Activated CD8-positive, alpha-beta memory T cell treated with anti-CD3 and anti-CD28 coated beads for 1 hour (primary cell): ENCODE measurements at regions not wholly inside any gene's neighbourhood (a gene's known extent, or its start where the extent isn't known, plus 50 kb on each side); places are given as distances from the start of the nearest gene placed in this dataset.

Experiments used
- DNase-seq, 2 donors: peaks; one replicate each; pipeline ENCODE4 v3.0.0-alpha.2; 2020; ENCODE audit warnings: low read depth in 1 of 2; ENCODE audit errors: extremely low read depth in 1 of 2

DNA sequence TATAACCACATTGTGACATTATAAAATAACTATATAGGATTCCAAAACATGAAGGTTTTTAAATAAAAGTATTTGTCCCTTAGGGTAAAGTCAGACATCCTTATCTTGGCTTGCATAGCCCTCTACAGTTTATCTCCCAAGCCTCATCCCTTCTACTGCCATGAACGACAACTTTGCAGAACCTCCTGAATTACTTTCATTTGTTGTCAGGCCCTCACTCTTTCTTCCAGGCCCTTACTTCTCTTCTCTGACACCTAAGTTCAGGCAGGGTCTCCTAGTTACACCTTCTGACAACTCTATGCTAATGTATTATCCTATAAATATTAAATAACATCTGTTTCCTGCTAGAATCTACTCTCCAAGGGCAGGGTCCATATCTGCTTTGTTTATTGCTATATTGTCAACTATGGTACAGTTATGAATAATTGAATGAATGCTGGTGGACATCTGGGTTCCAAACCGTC is 115.7 kb upstream of the MDM1 start:
- no peak for DNase-seq

DNA sequence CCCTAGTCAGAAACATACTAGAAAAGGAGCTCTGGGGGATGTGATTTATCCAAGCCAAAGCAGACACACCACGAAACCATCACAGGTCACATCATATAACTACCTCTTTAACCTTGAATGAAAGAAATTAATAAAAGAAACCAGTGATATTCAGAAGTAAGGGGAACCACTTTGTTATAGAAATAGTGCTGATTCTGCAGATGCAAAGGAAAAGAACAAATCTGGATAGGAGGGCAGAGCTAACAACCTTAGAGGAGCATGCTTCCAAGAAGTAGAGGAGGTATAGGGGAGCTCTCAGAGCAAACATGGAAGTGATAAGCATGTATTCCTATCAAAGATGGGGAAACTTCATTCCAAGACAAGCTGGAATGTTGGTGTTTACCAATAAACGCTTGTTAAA is 117.0 kb upstream of the MDM1 start:
- no peak for DNase-seq

DNA sequence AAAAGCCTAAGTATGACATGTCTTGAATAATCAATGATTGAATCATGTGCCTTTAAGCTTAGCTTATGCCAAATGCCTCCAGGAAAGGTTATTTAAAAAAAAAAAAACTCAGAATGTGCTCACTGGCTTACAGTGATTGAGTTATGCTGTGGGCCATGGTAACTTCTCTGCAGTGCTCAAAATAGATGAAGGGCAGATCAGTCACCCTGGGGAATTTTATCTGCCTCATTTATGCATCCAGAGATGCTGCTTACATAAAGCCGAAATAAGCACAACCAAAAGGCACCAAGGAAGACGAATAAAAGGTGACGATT is 118.7 kb upstream of the MDM1 start:
- DNase-seq = no peak

DNA sequence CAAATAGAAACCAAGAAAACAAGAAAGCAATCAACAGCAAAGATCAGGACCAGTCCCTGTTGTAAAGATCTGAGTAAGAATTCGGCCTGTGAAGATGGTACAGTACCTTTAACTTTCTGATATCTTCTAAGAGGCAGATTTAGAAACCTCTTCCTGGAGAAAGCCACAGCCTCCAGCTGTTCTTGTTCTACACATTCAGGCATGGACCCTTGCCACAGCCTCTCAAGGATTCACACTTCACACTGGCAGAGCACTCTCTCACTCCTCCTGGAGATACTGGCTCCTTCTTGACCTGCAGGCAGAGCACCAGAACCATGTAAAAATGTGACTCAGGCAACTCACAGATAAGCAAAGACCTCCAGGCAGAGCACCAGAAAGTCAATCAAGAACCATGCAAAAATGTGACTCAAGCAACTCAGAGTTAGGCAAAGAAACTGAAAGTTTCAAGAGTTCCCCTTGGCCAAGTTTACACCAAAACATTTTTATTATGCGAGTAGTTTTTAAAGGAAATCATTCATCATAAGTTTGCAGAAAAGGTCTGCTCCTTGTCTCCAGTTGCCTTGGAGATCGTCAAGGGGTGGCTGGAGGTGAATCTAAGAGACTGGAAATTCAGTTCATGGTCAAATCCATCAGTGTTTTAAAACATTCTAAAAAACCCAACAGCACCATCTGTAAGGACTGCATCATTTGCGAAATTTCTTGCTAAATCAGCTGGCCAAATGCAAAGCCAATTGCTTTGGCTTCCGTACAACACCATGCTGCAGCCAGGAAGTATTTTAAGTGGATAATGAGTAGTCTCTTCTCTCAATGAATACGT is 119.3 kb upstream of the MDM1 start:
- no peak for DNase-seq

DNA sequence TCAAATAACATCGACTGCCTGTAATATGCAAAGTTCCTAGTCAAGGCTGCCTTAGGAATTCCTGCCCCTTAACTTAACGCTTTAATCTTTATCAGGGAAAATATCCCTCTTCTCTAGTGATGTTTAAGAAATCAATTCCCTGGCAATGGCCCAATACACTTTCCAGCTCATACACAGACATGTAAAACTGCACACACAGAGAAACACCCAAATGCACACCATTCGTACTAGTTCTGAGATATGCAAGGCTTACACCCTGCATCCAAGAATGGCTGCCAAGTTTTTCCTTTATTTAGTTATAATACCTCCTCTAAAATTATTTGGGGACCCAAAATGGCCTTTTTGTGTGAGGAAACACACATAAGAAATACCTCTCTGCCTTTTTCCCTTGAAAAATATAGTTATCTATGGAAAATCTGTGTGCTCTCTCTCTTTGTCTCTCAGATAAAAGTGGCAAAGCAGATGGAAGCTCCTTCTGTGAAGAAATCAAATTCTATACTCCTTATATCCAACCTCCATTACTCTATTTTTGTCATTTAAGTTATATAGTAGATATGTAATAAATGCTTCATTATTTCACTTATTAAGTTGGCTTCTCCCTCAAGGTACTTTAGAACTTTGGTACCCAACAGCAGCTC is 120.0 kb upstream of the MDM1 start:
- no peak for DNase-seq

DNA sequence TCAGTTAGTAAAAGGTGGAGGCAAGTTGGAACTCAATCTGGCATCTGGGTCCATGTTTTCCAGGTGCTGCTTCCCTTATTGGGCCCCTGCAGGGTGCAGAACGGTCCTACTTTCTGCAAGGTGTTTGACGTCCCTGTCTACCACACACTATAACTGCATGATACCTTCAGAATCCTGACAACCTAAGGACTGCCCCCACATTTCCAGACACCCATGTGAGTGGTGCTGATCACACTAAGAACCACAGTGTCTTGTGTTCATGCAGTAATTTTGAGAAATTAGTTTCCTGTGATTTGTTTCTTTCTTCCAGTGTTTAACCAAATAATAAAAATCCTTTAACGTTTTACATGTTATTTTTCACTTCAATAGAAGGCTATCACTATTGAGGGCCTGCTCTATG is 121.1 kb upstream of the MDM1 start:
- no peak for DNase-seq

DNA sequence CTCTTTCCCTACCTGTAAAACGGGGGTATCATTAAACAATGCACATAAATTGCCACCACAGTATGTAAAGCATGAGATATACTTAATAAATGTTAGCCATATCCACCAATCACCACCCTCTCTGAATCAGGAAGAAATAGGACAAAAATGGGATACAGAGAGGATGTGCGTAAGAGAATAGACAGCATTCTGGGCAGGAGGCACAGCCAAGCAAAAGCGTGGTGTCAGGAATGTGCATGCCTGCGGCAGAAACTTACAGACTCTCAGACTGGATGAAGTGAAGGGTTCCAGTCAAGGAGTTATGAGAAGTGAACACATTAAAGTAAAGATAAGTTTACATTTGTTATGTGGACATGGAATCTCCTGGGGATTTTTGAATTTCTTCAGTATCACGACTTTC is 121.7 kb upstream of the MDM1 start:
- no peak for DNase-seq

DNA sequence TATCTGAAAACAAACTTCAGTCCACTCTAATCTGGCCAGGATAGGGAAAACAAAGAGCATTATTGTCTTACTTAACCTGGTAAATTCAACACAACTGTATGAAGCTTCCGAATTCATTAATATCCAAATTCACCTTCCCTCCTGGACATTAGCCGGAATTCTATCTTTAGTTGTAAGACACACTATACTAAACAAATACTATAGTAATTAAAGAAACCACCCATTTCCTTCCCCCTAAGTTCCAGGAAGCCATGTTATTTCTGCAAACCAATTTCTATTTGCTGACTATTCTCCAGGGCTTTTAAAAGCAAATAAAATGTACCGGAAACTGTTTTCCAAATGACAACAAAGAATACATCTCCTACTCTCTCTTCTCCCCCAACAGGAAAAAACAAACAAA is 122.7 kb upstream of the MDM1 start:
- no peak for DNase-seq

DNA sequence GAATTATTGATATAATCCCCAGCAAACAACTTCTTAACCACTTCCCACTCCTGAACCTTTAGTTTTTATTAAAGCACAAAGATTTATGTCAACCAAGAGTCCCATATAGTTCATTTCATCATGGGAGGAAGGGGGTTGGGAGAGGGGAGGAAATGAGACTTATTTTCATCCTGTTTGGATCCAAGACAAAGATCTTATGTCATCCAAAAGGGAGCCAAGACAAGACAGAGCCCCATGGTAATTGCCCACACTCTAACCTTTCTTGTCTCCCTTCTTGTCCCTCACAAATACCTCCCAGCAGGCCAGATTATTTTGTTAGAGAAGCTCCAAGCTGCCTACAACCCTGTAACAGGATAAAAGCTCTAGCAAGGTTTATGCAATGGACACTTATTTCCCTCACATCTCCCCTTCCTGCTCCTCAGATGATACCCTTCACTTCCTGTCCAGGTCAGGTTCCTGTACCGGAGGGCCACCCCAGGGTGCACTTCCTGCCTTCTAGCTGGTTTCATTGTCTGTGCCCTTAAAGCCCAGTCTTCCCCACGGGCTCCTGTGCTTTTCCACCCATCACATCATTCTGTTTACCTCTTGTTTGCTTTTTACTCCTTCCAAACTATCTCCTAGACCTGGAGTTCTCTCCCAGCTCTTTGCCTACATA is 123.7 kb upstream of the MDM1 start:
- no peak for DNase-seq

DNA sequence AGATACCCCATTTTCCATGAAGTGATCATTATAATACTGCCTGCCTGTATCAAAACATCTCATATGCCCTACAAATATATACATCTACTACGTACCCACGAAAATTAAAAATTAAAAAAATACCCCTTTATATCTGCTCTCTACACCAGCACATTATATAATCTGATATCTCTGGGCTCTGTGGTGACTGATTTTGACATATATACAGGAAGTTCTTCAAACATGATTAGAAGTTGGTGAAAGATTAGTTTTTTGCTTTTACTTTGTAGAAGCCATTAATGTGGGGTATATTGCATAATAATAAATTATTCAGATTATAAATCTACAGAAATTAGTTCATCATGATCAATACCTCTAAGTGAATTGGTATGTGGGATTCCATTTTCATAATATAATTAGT is 126.7 kb upstream of the MDM1 start:
- DNase-seq = no peak

DNA sequence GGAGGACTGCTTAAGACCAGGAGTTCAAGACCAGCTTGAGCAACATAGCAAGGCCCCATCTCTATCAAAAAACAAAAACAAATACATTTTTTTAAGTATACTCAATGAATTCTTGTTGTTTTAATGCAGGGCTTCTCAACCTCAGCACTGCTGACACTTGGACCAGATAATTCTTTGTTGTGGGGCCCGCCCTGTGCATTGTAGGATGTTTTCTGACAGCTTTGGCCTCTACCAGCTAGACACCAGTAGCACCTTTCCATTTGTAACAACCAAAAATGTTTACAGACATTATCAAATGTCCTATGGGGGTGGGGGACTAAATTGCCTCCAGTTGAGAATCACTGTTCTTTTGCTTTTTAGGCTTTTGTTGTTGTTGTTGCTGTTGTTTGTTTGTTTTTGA is 128.1 kb upstream of the MDM1 start:
- DNase-seq = no peak

DNA sequence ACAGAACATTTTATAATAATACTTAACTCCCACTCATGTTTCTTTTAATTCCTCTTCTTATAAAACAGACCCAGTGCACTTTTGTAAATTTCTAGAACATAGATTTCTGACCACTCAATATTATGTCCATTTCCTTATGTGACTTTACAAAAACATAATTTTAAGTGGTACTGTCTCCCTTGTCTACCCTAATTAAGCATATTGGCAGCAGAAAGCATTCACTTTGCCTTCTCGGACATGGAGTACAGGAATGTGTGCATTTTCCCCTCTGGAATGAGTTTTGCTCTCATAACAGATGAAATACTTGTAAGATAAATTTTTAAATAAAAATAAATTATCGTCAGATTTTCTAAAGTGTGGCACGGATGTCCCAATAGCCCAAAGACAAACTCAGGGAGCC is 129.5 kb upstream of the MDM1 start:
- DNase-seq = no peak

DNA sequence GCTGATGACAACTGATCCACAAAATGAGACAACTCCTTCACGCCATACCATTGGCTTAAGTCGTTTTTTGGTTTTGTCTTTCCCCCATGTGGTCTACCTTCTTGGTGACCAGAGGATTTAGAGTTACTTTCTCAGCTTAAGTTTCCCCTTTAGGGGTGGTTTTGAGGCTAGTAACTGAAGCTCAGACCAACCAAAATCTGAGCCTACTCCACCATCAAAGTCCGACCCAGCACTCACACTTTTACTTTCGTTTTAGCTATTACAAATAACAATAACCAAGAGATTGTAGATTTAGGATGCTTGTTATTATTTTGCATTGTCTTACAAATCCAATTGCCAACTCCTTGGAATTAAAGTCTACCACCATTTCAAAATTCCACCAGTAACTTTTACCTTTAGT is 130.6 kb upstream of the MDM1 start:
- DNase-seq = no peak

DNA sequence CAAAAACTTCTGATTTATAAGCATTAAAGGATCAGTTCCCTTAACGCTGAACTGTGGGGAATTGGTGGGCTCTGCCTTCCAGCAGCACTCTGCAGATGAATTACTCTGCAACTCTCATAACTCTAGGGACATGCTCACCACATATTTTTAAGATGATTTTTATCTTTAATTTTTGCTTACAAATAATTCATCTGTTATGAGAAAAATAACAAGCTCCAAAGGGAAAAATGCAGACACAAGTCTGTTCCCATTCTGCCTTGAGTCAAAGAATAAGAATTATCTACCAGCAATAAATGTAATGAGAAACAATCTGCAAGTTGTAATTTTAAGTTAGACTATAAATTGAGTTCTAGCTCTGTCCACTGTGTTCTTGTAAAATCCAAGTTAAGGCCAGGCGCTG is 133.1 kb upstream of the MDM1 start:
- DNase-seq = no peak

DNA sequence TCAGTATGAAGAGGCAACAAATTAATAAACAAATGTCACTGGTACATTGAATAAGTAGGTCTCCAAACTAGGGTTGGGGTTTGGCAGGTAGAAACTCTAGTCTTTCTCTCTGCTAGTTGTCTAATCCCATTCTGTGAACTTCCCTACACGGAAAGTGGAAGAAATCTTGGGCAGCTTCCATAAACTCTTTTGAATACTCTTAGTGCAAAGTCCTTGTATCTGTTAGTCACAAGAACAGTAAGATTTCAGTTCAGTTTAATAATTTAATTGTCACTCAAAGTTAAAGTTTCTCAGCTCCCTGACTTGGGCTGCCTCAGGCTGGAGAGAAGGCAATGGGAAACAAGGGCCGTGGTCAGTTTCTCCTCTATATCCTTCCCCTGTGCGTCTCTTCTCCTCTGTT is 135.4 kb upstream of the MDM1 start:
- DNase-seq = no peak

DNA sequence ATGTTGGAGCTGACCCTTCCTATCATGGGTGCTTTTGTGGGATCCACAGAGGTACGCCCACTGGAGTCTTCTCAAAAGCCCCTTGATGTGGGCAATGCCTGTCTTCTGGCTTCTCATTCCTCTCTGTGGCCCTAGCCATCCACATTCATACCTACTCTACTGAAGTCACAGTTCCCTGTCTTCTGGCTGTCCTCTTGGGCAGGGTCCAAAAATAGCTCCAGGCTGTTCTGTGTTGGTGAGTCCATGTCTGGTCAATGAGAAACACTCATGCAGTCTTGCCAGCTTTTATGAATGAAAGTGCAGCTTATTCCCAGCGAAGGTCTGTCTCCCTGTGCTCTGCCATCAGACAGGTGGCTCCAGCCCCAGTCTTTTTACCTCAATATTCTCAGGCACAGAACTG is 135.9 kb upstream of the MDM1 start:
- no peak for DNase-seq

DNA sequence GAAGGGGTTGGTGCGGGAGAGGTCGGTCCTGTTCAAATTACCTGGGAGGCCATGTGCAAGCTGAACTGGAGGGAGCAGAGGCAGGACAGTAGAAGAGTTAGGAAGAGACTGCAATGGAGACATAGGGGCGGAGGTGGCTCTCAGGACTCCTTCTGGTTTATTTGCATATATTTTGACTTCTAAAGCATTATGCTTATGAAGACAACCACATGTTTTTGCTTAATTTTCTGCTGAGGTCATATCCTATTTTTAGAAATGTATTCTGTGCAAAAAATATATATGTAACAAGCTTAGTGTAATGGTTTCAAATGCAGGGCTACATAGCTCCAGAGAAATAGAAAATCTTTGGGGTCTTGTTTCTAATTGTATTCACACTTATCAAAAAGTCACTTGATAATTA is 137.0 kb upstream of the MDM1 start:
- DNase-seq = no peak

DNA sequence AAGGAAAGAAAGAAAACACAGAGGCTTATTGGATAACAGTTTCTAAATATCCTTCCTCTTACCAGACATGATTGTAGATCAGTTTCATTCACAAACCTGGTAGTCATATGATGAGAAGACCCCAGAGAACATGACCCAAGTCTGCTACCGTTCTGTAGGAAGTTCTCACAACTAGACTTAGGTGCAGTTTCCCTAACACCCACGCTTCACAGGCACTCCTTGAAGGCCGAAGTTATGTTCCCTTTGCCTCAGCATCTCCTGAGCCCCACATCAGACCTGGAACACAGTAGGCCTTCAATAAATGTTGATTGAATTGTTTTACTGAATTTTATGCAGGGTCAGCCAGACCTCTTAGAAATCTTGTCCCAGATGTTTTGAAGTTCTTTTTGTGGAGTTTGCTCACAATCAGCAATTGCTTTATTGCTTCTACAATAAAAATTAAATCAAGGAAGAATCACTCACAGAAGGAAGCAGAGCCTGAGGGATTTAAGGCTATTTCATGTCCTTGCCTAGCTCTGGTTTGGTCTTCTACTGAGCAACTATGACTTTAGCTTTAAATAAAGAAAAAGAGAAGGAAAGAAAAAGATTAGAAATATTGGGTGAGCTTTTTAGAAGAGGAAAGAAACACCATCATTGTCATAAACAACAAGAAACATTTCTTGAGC is 138.6 kb upstream of the MDM1 start:
- DNase-seq = no peak

DNA sequence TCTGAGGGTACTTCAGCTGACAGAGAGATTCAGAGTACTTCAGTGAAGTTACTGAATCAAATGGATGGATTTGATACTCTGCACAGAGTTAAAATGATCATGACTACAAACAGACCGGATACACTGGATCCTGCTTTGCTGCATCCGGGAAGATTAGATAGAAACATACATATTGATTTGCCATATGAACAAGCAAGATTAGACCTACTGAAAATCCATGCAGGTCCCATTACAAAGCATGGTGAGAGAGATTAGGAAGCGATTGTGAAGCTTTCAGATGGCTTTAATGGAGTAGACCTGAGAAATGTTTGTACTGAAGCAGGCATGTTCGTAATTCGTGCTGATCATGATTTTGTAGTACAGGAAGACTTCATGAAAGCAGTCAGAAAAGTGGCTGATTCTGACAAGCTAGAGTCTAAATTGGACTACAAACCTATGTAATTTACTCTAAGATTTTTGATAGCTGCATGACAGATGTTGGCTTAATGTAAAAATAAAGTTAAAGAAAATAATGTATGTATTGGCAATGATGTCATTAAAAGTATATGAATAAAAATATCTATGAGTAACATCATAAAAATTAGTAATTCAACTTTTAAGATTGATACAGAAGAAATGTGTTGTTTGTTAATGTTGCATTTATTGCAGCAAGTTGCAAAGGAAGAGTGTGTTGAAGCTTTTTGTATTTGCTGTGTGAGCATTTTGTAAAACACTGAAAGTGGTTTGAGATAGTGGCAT is 136.1 kb upstream of the RAP1B start:
- no peak for DNase-seq

DNA sequence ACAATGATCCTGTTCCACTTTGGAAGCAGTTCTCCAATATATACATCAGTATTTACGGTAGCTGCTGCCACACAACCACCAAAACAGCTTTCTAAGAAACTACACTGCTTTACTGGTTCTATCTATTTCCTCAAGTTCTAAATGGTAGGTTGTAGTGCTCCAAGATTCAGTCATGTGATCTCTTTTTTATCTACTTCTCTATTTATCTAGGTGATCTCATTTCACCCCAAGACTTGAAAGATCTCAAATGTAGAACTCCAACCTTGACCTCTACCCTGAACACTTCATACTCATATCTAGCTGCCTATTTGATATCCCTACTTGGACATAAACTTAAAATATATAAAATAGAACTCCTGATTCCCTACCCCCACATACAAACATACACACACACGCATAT is 133.9 kb upstream of the RAP1B start:
- DNase-seq = no peak

DNA sequence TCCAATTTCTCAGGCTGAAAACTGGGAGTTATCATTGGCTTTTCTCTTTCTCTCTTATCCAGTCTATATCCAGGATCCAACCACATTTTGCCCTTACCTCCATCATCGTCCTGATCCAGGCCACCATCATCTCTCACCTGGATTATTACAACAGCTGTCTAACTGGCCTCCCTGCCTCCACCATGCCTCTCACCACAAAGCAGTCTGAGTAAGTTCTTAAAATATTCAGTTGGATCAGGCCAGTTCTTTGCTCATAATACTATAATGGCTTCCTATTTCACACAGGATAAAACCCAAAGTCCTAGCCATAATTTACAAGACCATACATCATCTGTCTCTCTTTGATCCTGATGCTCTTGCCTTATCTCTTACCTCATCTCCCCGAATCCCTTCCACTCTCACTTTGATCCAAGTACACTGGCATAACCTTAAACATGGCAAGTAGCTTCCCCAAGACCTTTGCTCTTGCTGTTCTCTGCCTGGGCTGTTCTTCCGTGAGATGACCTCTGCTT is 133.4 kb upstream of the RAP1B start:
- DNase-seq = no peak
